Duodenal mucosa (tissue), 2 donors: ENCODE measurements at regions not wholly inside any gene's neighbourhood (a gene's known extent, or its start where the extent isn't known, plus 50 kb on each side); places are given as distances from the start of the nearest gene placed in this dataset.
"Not testable (repeated sequence)": the region's sequence is repeated elsewhere in the genome, so short reads cannot be mapped to it uniquely, and the experiment has no call there.

Source experiments
- H3K27ac ChIP-seq: one replicate; pipeline ENCODE4 v1.7.0; 2013; ENCODE audit warnings: low read depth, low read length
- H3K27me3 ChIP-seq, 2 donors: one replicate each; pipeline ENCODE4 v1.7.0; 2013; ENCODE audit warnings: low read length in 2 of 2, control low read depth in 1 of 2; ENCODE audit not compliant: insufficient read depth in 2 of 2, control insufficient read depth in 1 of 2
- H3K36me3 ChIP-seq, 2 donors: one replicate each; pipeline ENCODE4 v1.7.0; 2013; ENCODE audit warnings: low read length in 2 of 2, control low read depth in 1 of 2; ENCODE audit not compliant: insufficient read depth in 2 of 2, control insufficient read depth in 1 of 2
- H3K4me1 ChIP-seq, 2 donors: one replicate each; pipeline ENCODE4 v1.7.0; 2013; ENCODE audit warnings: low read length in 2 of 2, control low read depth in 1 of 2; ENCODE audit not compliant: insufficient read depth in 2 of 2, control insufficient read depth in 1 of 2
- H3K4me3 ChIP-seq, 2 donors: one replicate each; pipeline ENCODE4 v1.7.0; 2013; ENCODE audit warnings: low read length in 2 of 2, low read depth in 1 of 2
- H3K9ac ChIP-seq, 2 donors: one replicate each; pipeline ENCODE4 v1.7.0; 2013; ENCODE audit warnings: low read length in 2 of 2, low read depth in 1 of 2
- H3K9me3 ChIP-seq, 2 donors: one replicate each; pipeline ENCODE4 v1.7.0; 2013; ENCODE audit warnings: low read length in 2 of 2, control low read depth in 1 of 2; ENCODE audit not compliant: control insufficient read depth in 1 of 2

DNA sequence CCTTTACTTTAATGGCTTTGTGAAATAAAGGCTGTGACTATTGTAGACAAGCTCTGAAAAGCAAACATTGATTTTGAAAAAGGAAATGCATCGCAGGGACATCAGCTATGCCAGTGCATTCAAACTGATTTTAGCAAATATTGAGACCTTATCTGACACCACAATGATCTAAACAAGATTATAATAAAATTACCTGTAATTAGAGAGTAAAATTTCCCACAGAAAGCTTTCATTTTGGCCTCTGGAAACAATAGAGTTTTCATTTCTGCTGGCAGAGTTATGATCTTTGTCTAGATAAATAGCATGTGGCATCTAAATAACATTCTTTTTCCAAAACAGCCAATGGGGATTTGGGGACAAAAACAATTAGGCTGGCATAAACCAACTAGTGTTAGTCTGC, 650.4 kb upstream of the PRMT6 start:
- Histone ChIP-seq H3K27me3 (no peaks in the 10 kb centered on the region), H3K27ac (no peak overlapping the region), H3K36me3 (no peaks in the 10 kb centered on the region), H3K4me1 (no peaks in the 10 kb centered on the region), H3K9ac (no peak overlapping the region), H3K4me3 (no peak overlapping the region), H3K9me3 (no peaks in the 10 kb centered on the region)

GRCh38 chr1:106412321-106412720, 644.2 kb upstream of the PRMT6 start:
- H3K36me3 ChIP-seq, H3K9ac ChIP-seq, H3K27ac ChIP-seq, H3K4me3 ChIP-seq, H3K9me3 ChIP-seq, H3K4me1 ChIP-seq, H3K27me3 ChIP-seq: not testable (repeated sequence)

GRCh38 chr1:106435269-106435668, 621.2 kb upstream of the PRMT6 start:
- H3K36me3 ChIP-seq = no peaks in the 10 kb centered on the region
- H3K27me3 ChIP-seq = no peaks in the 10 kb centered on the region
- H3K9ac ChIP-seq = no peak overlapping the region
- no peak overlapping the region for H3K27ac ChIP-seq
- H3K4me1 ChIP-seq = no peaks in the 10 kb centered on the region
- no peak overlapping the region for H3K4me3 ChIP-seq
- H3K9me3 ChIP-seq = peaks cover 4 to 9% of the 10 kb centered on the region in 2 donors

- Histone ChIP-seq H3K36me3 (no peaks in the 10 kb centered on the region), H3K27ac (no peak overlapping the region), H3K4me1 (no peaks in the 10 kb centered on the region), H3K27me3 (no peaks in the 10 kb centered on the region), H3K9me3 (peaks cover 4 to 5% of the 10 kb centered on the region in 2 donors), H3K4me3 (no peak overlapping the region), H3K9ac (no peak overlapping the region)
Observed at GRCh38 chr1:106439475-106439874, 617.0 kb upstream of the PRMT6 start.

DNA sequence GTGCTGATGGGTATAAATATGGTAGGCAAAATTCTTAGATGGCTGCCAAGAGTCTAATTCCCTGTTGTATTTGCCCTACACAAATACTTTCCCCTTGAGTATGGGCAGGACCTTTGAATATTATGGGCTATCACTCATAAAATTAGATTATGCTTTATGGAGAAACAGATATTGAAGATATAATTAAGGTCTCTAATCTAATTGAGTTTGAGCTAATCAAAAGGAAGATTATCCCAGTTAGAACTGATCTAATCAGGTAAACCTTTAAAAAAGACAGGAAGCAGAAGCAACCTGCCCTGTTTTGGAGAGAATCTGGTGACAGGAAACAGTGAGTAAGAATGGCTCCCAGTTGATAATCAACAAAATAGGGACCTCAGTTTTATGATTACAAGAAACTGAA, 609.0 kb upstream of the PRMT6 start:
- no peak overlapping the region for H3K4me3 ChIP-seq
- no peaks in the 10 kb centered on the region for H3K27me3 ChIP-seq
- no peaks in the 10 kb centered on the region for H3K9me3 ChIP-seq
- H3K27ac ChIP-seq = no peak overlapping the region
- no peak overlapping the region for H3K9ac ChIP-seq
- no peaks in the 10 kb centered on the region for H3K4me1 ChIP-seq
- H3K36me3 ChIP-seq = no peaks in the 10 kb centered on the region

GRCh38 chr1:106456832-106457231, 599.6 kb upstream of the PRMT6 start:
- H3K36me3 ChIP-seq = no peaks in the 10 kb centered on the region
- no peaks in the 10 kb centered on the region for H3K27me3 ChIP-seq
- H3K27ac ChIP-seq = no peak overlapping the region
- H3K4me1 ChIP-seq = no peaks in the 10 kb centered on the region
- H3K4me3 ChIP-seq = no peak overlapping the region
- peaks cover 0 to 4% of the 10 kb centered on the region in 2 donors for H3K9me3 ChIP-seq
- H3K9ac ChIP-seq = no peak overlapping the region

- Histone ChIP-seq H3K4me3 (no peak overlapping the region), H3K4me1 (no peaks in the 10 kb centered on the region), H3K9ac (no peak overlapping the region), H3K36me3 (no peaks in the 10 kb centered on the region), H3K27me3 (no peaks in the 10 kb centered on the region), H3K9me3 (peaks cover 0 to 4% of the 10 kb centered on the region in 2 donors), H3K27ac (no peak overlapping the region)
Observed at GRCh38 chr1:106457368-106457767, 599.1 kb upstream of the PRMT6 start.

DNA sequence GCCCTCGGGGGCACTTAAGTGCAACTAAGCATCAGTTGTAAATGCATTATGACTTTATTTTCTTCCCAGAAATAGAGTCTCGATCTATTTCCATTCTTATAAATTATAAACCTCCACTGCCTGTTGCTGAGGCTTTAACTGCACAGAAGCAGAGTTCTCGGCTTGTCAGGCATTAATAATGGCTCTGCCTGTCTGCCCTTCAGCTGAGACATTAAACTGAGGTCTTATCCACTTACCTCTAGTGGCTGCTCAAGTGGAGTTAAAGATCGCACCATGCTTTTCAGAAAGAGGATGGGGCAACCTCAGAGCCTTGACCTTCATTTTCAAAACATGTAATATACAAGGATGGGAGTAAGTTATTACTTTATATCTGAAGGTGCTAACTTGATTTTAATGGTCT, 597.6 kb upstream of the PRMT6 start:
- Histone ChIP-seq H3K27me3 (no peaks in the 10 kb centered on the region), H3K9me3 (peaks cover under 1 to 1% of the 10 kb centered on the region in 2 donors), H3K4me3 (no peak overlapping the region), H3K27ac (no peak overlapping the region), H3K9ac (no peak overlapping the region), H3K36me3 (no peaks in the 10 kb centered on the region), H3K4me1 (no peaks in the 10 kb centered on the region)

DNA sequence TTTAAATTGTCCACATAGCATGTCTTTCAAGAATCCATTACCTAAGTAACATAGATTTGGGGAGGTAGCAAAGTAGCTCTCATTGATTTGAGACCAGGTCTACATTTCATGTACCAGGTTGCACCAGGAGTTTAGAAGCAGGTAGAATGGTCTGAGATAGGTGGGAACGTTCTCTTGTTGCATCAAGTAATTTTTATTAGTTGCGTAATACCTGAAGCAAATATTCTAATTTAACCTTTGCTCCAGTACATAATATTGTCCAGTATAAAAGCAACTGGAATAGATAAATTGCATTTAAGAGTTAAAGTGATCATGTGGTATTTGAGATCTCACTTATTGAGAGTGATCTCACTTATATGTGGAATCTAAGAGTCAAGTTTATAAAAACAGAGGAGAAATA, 597.1 kb upstream of the PRMT6 start:
- no peak overlapping the region for H3K4me3 ChIP-seq
- H3K4me1 ChIP-seq = no peaks in the 10 kb centered on the region
- H3K27ac ChIP-seq = no peak overlapping the region
- no peak overlapping the region for H3K9ac ChIP-seq
- H3K9me3 ChIP-seq = peaks cover 0 to 4% of the 10 kb centered on the region in 2 donors
- no peaks in the 10 kb centered on the region for H3K27me3 ChIP-seq
- no peaks in the 10 kb centered on the region for H3K36me3 ChIP-seq

DNA sequence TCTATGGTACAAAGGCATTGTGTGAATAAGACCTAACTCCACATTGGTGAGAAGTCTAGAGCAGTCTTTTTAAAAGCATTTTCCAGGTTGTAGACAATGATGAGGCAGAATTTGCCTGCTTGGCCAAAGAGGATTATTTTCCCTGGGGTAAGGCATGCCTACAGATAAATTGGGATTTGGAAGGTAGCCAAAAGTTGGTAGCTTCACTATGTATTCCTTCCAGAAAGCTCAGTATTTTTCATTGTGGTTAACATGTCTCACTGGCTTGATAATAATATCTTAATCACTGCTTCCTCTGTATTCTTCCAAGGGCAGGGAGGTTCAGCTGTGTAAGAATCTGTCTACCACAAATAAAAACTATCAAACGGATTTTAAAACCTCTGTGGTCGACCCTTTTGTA, 590.8 kb upstream of the PRMT6 start:
- no peaks in the 10 kb centered on the region for H3K36me3 ChIP-seq
- no peak overlapping the region for H3K27ac ChIP-seq
- peaks cover 12 to 23% of the 10 kb centered on the region in 2 donors for H3K9me3 ChIP-seq
- H3K27me3 ChIP-seq = no peaks in the 10 kb centered on the region
- H3K4me1 ChIP-seq = no peaks in the 10 kb centered on the region
- no peak overlapping the region for H3K9ac ChIP-seq
- H3K4me3 ChIP-seq = no peak overlapping the region

DNA sequence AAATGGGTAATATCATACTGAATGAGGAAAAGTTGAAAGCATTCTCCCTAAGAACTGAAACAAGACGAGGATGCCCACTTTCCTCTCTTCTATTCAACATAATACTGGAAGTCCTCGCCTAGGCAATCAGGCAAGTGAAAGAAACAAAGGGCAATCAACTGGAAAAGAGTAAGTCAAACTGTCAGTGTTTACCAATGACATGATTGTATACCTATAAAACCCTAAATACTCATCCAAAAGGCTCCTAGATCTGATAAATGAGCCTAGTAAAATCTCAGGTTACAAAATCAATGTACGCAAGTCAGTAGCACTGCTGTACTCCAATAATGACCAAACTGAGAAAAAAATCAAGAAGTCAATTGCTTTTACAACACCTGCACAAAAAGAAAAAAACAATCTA, 575.8 kb upstream of the PRMT6 start:
- H3K4me1 ChIP-seq = no peaks in the 10 kb centered on the region
- no peak overlapping the region for H3K4me3 ChIP-seq
- H3K9ac ChIP-seq = no peak overlapping the region
- H3K9me3 ChIP-seq = peaks cover 4 to 7% of the 10 kb centered on the region in 2 donors
- no peaks in the 10 kb centered on the region for H3K27me3 ChIP-seq
- no peaks in the 10 kb centered on the region for H3K36me3 ChIP-seq
- H3K27ac ChIP-seq = no peak overlapping the region
